Common myeloid progenitor, CD34-positive (primary cell): ENCODE measurements at regions not wholly inside any gene's neighbourhood (a gene's known extent, or its start where the extent isn't known, plus 50 kb on each side); places are given as distances from the start of the nearest gene placed in this dataset.

Source experiments
- CTCF ChIA-PET: fragments of 350-600 bp; sonication (Branson Sonifier 250); formaldehyde crosslinking; loops from one replicate; lab custom pipeline; 2021; ENCODE audit warnings: antibody characterized with exemption; lab: Charles Lee
- POLR2A ChIA-PET: fragments of 350-600 bp; sonication (Branson Sonifier 250); formaldehyde crosslinking; loops from one replicate; lab custom pipeline; 2021; ENCODE audit warnings: antibody characterized with exemption; lab: Charles Lee
- DNase-seq, 3 donors: peaks; one replicate each; pipeline versions ENCODE4 v3.0.0 to v3.0.0-alpha.2; 2013
- H3K27ac ChIP-seq, 2 experiments: 1 replicate in 1 of 2; 2 replicates in 1 of 2; pipeline ENCODE4 v1.7.0; 2013; ENCODE audit warnings: inconsistent platforms in 2 of 2, low read length in 2 of 2, mild to moderate bottlenecking in 2 of 2, low read depth in 1 of 2, moderate library complexity in 1 of 2; ENCODE audit not compliant: severe bottlenecking in 2 of 2, insufficient read depth in 1 of 2, poor library complexity in 1 of 2
- H3K27me3 ChIP-seq, 5 experiments: replicated peaks in 2 of 5; 1 replicate in 3 of 5; 2 replicates in 2 of 5; pipeline versions ENCODE4 v1.6.1 to v1.7.0; 2013; ENCODE audit warnings: low read length in 4 of 5, mild to moderate bottlenecking in 2 of 5, moderate library complexity in 2 of 5, inconsistent platforms in 1 of 5; ENCODE audit not compliant: insufficient read depth in 5 of 5, control insufficient read depth in 4 of 5
- H3K36me3 ChIP-seq, 4 experiments: 1 replicate in 2 of 4; 2 replicates in 2 of 4; pipeline versions ENCODE4 v1.6.1 to v1.7.0; 2013; ENCODE audit warnings: low read length in 3 of 4, control low read depth in 1 of 4, mild to moderate bottlenecking in 1 of 4; ENCODE audit not compliant: control insufficient read depth in 4 of 4, insufficient read depth in 4 of 4
- H3K4me1 ChIP-seq, 4 experiments: 1 replicate in 3 of 4; 2 replicates in 1 of 4; pipeline versions ENCODE4 v1.6.1 to v1.7.1; 2013; ENCODE audit warnings: low read length in 3 of 4, mild to moderate bottlenecking in 3 of 4, control low read depth in 1 of 4, inconsistent platforms in 1 of 4, moderate library complexity in 1 of 4; ENCODE audit not compliant: control insufficient read depth in 4 of 4, insufficient read depth in 4 of 4; ENCODE audit errors: control extremely low read depth in 1 of 4
- H3K4me3 ChIP-seq, 7 experiments: 1 replicate in 4 of 7; 2 replicates in 3 of 7; pipeline versions ENCODE4 v1.5.1 to v1.7.0; 2013; ENCODE audit warnings: mild to moderate bottlenecking in 7 of 7, low read length in 6 of 7, moderate library complexity in 6 of 7, inconsistent platforms in 2 of 7, low read depth in 2 of 7, control low read depth in 1 of 7; ENCODE audit not compliant: insufficient read depth in 4 of 7, control insufficient read depth in 1 of 7; ENCODE audit errors: extremely low read depth in 1 of 7
- H3K9me3 ChIP-seq, 5 experiments: 1 replicate in 4 of 5; 2 replicates in 1 of 5; pipeline versions ENCODE4 v1.6.1 to v1.7.1; 2013; ENCODE audit warnings: low read length in 4 of 5, mild to moderate bottlenecking in 2 of 5, inconsistent platforms in 1 of 5, low read depth in 1 of 5, moderate library complexity in 1 of 5; ENCODE audit not compliant: control insufficient read depth in 4 of 5, insufficient read depth in 2 of 5; ENCODE audit errors: control extremely low read depth in 1 of 5
- WGBS: methylation state at CpG from one replicate; pipeline ENCODE4 v1.1.5; 2013; ENCODE audit not compliant: insufficient coverage; 5-methylcytosine and 5-hydroxymethylcytosine counted together

- CTCF ChIA-PET, result no interaction called here
- Histone ChIP-seq H3K9me3 (no peaks in the 10 kb centered on the region), H3K4me1 (no peaks in the 10 kb centered on the region), H3K27ac (no peak overlapping the region), H3K27me3 (peaks cover 0 to 2% (median 0%) of the 10 kb centered on the region in 5 experiments), H3K4me3 (no peak overlapping the region), H3K36me3 (no peaks in the 10 kb centered on the region)
- WGBS, result no CpG with 5 or more reads among the region's 2 CpGs
- DNase-seq, result no peak
- POLR2A ChIA-PET, result no interaction called here
Measured at GRCh38 chr6:80633412-80633811, 526.9 kb downstream of the BCKDHB start.

GRCh38 chr6:80625405-80625804, 518.9 kb downstream of the BCKDHB start:
- Histone ChIP-seq H3K9me3 (peaks cover 0 to 5% (median 2%) of the 10 kb centered on the region in 5 experiments), H3K36me3 (no peaks in the 10 kb centered on the region), H3K4me1 (no peaks in the 10 kb centered on the region), H3K27ac (no peak overlapping the region), H3K4me3 (no peak overlapping the region), H3K27me3 (no peaks in the 10 kb centered on the region)
- CTCF ChIA-PET, result no interaction called here
- WGBS, result no CpG with 5 or more reads among the region's 1 CpG
- POLR2A ChIA-PET, result no interaction called here
- no peak for DNase-seq

DNA sequence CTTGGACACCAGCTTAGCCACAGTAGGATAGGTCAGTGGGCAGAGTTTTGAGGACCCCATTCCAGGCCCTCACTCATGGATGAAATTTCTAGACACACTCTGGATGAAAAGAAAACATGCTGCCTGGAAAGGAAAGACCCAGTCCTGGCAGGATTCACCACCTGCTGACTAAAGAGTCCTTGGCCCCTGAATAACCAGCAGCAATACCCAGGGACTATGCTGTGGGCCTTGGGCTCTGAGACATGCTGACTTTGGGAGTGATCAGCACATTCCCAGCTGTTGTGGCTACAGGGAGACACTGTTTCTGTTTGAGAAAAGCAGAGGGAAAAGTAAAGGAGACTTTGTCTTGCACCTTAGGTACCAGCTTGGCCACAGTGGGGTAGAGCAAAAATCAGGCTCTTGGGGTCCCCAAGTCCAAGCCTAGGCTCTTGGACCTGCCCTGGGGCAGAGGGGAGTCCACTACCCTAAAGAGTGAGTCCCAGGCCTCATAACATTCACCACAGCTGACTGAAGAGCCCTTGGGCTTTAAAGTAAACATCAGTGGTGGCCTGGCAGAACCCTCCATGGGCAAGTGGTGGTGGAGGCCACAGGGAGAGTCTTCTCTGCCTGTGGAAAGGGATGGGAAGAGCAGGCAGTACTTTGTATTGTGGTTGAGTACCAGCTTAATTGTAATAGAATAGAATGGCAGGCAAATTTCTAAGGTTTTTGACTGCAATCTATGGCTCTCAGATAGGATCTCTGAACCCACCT, 516.8 kb downstream of the BCKDHB start:
- Histone ChIP-seq H3K27me3 (no peaks in the 10 kb centered on the region), H3K4me3 (no peak overlapping the region), H3K36me3 (no peaks in the 10 kb centered on the region), H3K4me1 (no peaks in the 10 kb centered on the region), H3K9me3 (peaks cover 0 to 5% (median 2%) of the 10 kb centered on the region in 5 experiments), H3K27ac (no peak overlapping the region)
- ChIA-PET CTCF (no interaction called here), POLR2A (no interaction called here)
- no peak for DNase-seq

DNA sequence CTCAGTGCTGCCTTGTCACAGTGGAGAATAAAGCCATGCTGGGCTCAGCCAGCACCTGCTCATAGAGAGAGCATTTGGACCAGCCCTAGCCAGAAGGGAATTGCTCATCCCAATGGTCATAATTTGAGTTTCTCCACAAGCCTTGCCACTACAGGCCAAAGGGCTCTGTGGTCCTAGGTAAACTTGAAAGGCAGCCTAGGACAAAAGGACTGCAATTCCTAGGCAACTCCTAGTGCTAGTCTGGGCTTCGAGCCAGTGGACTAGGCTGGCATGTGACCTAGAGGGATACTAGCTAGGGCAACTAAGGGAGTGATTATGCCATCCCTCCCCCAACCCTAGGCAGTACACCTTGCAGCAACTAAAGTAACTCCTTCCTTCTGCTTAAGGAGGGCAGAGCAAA, 516.2 kb downstream of the BCKDHB start:
- H3K4me3 ChIP-seq, result no peak overlapping the region
- H3K36me3 ChIP-seq, result no peaks in the 10 kb centered on the region
- no peak for DNase-seq
- H3K27me3 ChIP-seq, result no peaks in the 10 kb centered on the region
- POLR2A ChIA-PET, result no interaction called here
- no peaks in the 10 kb centered on the region for H3K4me1 ChIP-seq
- CTCF ChIA-PET, result no interaction called here
- H3K9me3 ChIP-seq, result peaks cover 0 to 5% (median 2%) of the 10 kb centered on the region in 5 experiments
- H3K27ac ChIP-seq, result no peak overlapping the region
- WGBS, result 88% methylated on average over 1 of the region's 1 CpG

DNA sequence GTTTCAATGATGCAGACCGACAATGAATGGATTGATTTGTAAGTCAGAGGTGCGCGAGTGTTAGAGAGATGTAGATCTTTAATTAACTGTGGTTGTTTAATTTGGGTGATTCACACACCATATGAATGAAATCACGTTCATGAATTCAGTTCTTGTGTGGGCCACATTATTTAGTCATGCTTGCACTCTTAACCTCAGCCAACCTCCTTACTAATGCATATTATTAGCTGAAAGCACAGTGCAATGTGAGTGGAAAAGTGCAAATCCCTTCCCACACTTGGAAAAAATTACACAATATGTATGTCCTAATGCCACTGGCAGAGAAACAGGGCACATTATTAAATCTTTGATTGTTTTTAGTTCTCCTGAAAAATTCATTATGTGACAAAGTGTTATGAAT, 512.5 kb downstream of the BCKDHB start:
- no peaks in the 10 kb centered on the region for H3K4me1 ChIP-seq
- ChIA-PET POLR2A (no interaction called here), CTCF (no interaction called here)
- no peak overlapping the region for H3K27ac ChIP-seq
- H3K4me3 ChIP-seq, result no peak overlapping the region
- no peak for DNase-seq
- H3K9me3 ChIP-seq, result peaks cover 0 to 2% (median 0%) of the 10 kb centered on the region in 5 experiments
- H3K27me3 ChIP-seq, result no peaks in the 10 kb centered on the region
- H3K36me3 ChIP-seq, result no peaks in the 10 kb centered on the region
- WGBS, result no CpG with 5 or more reads among the region's 4 CpGs

GRCh38 chr6:80610846-80611245, 504.4 kb downstream of the BCKDHB start:
- Histone ChIP-seq H3K36me3 (no peaks in the 10 kb centered on the region), H3K9me3 (no peaks in the 10 kb centered on the region), H3K27me3 (no peaks in the 10 kb centered on the region), H3K4me1 (no peaks in the 10 kb centered on the region), H3K4me3 (no peak overlapping the region), H3K27ac (no peak overlapping the region)
- no peak for DNase-seq
- no CpG with 5 or more reads among the region's 1 CpG for WGBS
- ChIA-PET POLR2A (no interaction called here), CTCF (no interaction called here)

DNA sequence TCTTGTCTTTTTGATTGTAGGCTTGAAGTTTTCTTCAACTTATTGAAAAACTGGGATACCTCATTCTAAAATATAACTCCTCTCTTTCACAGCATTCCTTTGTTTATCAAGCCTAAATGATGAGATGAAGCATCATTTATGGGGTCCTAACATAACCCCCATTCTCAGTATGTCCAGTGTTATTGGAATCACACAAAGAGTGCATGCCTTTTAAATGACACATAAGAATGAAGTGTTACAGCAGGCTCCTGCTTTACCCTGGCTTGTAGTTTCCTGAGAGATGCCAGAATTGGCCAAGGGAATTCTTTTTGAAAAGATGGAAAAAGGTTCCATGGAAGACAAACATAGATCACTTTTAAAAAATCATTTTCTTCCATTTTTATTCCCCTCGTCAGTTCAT, 502.4 kb downstream of the BCKDHB start:
- WGBS, result no CpG with 5 or more reads among the region's 1 CpG
- POLR2A ChIA-PET, result no interaction called here
- Histone ChIP-seq H3K4me3 (no peak overlapping the region), H3K9me3 (no peaks in the 10 kb centered on the region), H3K27ac (no peak overlapping the region), H3K4me1 (no peaks in the 10 kb centered on the region), H3K36me3 (no peaks in the 10 kb centered on the region), H3K27me3 (no peaks in the 10 kb centered on the region)
- no peak for DNase-seq
- CTCF ChIA-PET, result no interaction called here
